GM11168 (cell line): ENCODE measurements at regions not wholly inside any gene's neighbourhood (a gene's known extent, or its start where the extent isn't known, plus 50 kb on each side); places are given as distances from the start of the nearest gene placed in this dataset.

Experiments
- in situ Hi-C: fragments of 300-500 bp; cut with MboI; formaldehyde crosslinking; loops from one replicate; pipeline ENCODE4 v1.12.0; 2022; ENCODE audit warnings: low sequenced_read_pairs; ENCODE audit not compliant: unreplicated experiment

DNA sequence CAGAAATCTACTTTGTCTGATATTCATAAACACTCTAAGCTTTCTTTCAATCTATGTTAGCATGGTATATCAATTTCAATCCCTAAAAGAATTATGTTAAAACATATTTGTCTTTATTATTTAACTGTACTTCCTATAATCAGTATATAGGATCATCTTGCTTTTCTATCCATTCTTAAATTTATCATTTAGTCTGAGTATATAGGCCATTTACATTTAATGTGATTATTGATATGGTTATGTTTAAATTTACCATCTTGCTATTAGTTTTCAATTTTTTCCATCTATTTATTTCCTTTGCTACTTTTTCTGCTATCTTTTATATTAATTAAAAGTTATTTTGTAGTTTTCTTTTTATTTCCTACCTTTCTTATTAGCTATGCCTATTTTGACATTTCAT, 174.8 kb upstream of the MBNL1 start:
- in situ Hi-C loops: no loop called here

DNA sequence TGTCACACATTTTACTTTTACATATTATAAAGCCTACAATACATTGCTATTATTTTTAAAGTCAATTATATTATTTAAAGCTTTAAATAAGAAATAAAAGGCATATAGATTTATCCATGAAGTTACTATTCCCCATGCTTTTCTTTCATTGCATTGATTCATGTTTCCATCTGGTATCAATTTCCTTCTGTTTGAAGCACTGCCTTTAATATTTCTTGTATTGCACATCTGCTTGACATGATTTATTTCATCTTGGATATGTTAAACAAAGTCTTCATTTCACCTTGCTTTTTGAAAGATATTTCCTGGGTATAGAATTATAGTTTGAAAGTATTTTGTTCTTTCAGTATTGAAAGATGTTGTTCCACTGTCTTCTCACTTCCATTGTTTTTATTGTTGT, 174.3 kb upstream of the MBNL1 start:
- in situ Hi-C loops: no loop called here

DNA sequence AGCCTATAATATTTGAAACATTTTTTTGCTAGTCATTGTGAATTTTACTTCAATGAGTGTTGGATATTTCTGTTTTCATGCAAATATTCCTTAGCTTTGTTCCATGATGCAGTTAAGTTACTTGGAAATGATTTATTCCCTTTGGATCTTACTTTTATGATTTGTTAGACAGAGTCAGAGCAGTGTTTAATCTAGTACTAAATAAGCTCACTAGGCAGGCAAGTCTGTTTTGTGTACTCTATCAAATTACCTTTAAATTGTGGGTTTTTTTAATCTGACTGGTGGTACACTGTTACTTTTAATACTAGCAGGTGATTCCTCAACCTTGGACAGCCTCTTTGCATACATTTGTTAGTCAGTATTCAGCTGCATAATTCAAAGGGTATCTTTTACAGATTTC, 173.3 kb upstream of the MBNL1 start:
- in situ Hi-C loops: no loop called here

DNA sequence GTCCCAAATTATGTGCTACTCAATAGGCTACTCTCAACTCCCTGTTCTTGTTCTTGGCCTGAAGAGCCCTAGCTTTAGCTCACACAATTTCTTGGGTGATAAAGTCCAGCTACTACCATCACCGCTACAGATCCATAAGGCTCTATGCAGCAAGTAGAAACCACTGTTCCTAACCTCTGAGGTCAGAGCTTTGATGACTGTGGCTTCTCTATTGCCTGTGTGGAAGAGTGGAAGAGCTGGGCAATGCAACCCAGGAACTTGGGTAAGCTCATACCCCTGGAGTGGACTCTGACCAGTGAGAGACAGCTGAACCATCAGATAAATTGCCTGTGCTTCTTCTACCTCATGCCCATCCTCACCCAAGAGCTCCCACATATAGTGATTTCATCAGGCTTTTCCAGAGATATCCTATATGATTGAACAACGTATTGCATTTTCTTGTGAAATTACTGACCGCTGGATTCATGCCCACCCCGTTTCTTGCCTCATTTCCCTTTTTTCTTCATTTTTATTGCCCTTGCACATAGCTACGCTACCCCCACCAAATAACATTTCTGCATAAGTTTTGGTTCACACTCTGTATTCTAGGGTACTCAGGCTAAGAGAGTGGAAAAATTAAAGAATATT, 172.3 kb upstream of the MBNL1 start:
- in situ Hi-C loops: no loop called here

DNA sequence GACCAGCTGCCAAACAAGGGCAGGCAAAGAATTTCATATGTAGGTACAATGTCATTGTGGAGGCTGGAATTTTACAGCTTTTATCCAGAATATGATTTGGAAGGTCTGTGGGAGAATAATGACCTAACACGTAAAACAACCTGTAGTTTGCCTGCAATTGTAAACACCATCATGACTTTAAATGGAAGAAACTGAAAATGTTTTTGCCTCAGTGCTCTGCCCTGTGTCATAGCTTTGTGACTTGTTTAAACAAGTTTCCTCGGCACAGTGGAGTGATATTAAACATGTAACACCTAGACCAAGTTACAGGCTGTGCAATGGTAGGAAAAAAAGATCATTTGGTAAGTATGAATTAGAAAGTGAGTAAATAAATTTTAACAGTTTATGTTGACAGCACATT, 171.6 kb upstream of the MBNL1 start:
- in situ Hi-C loops: no loop called here

DNA sequence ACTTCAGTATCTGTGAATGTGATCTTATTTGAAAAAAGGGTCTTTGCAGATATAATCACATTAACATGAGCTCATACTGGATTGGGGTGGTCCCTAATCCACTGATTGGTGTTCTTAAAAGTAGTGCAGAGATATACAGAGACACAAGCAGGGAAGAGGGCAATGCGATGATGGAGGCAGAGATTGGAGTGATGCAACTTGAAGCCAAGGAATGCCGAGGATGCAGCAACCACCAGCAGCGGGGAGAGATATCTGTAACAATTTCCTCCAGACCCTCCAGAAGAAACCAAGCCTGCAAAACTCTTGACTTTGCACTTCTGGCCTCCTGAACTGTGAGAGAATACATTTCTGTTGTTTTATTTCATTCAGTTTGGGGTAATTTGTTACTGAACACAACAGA, 171.0 kb upstream of the MBNL1 start:
- in situ Hi-C loops: no loop called here

DNA sequence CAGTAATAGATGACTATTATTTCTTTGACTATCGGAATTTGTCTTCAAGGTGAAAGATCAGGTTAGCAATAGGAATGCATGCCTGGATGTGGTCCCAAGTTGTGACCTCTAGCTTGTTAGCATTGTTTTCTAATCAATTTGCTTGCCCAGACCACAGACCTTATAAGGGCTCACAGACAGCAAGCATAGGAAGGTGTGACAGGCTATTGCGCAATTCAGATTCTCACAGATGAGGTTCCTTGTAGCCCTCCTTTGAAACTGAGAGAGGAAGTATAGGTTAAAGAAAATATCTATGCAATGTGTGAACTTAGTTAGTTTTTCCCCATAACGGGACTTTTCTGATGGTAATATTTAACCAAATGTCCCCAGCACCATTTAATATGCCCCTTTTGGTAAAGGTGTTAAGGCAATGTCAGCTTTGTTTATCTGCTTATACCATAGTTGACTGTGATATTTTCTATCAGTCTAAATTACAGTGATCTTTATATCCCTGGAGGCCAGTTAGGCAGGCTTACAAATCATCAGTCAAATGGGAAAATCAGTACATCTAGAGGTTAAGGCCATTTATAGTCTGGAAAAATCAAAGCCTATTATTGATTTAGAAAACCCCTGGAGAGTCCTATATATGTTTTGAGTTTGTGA, 168.1 kb upstream of the MBNL1 start:
- in situ Hi-C loops: no loop called here

DNA sequence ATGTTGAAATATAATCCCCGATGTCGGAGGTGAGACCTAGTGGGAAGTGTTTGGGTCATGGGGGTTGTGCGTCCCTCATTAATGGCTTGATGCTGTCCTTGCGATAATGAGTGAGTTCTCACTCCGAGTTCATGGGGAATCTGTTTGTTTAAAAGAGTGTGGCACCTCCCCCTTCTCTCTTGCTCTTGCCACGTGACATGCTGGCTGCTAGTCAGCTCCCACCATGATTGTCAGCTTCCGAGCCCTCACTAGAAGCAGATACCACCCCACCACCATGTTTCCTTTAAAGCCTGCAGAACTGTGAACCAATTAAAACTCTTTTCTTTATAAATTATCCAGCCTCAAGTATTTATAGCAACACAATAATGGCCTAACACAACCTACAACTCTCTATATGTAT, 166.3 kb upstream of the MBNL1 start:
- in situ Hi-C loops: no loop called here

DNA sequence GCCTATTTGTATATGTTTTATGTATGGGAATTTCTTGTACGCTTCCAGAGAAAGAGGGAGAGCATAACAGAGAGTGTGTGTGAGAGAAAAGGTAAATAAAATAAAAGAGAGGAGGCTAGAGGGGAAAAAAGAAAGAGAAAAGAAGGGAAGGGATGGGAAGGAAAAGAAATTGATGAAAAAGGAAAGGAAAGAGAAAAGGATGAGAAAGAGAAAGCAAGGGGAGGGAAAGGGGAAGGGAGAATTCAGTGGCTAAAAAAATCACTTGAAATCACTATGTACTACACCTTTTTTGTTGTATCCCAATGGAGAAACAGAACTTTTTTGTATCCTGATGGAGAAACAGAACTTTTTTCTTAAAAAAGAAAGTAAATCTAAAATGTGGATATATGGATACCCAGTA, 165.5 kb upstream of the MBNL1 start:
- in situ Hi-C loops: no loop called here

DNA sequence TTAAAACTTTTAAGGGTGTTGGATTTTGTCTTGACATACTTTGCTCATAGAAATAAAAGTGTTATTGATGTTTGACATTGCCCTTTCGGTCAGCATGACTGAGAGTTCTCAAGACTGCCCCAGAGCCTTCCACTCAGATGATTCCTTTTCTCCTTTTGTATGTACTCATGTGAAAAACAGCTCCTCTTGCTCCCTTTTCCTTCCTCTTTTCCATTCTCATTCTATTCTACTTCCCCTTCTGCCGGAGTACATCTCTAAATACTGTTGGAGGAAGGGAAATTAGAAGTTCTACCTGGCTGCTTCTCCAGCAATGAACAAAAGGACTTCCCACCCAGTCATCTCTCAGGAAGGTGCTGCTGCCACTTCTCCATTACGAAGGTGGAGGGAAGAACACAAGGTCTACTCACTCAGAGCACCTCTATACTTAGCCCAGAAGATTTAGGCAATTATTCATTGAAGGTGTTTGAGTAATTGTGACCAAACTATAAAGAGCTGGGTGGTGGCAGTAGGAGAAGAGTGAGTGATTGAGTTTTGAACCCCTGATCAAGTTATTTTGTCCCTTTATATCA, 163.8 kb upstream of the MBNL1 start:
- in situ Hi-C loops: no loop called here

DNA sequence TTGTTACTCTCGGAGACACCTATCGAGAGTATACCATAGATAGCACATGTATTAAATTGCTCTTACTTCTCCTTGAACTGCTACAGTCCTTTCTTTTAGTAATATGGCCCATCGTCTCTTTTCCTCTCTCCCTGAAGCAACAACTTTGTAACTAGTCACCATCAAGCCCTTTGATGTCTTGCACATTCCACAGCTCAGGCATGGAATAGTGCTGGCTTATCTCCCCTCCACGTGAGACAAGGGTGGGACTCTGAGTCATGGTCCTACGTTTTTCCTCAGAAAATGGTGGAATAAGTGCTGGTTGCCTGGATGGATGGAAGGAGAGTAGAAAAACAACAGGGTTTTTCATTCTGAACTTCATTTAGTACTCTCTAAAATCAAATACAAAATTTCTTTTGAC, 163.3 kb upstream of the MBNL1 start:
- in situ Hi-C loops: no loop called here

DNA sequence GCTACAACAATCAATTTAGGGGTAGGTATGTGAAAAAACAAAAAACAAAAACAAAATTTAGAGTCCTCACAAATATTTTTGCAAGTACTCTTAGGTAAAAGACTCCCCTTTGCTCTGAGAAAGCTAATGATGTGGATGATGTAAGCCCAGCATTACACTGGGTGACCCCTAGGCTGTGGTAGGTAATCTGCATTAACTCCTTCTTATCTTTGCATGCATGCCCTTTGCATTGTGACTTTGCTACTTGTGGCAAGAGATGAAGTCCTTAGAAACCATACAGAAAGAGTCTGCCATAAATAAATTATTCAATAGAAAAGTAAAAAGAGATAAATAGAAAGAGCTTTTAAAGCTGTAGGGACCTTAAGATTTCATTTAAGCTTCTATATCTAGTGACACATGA, 159.7 kb upstream of the MBNL1 start:
- in situ Hi-C loops: no loop called here

DNA sequence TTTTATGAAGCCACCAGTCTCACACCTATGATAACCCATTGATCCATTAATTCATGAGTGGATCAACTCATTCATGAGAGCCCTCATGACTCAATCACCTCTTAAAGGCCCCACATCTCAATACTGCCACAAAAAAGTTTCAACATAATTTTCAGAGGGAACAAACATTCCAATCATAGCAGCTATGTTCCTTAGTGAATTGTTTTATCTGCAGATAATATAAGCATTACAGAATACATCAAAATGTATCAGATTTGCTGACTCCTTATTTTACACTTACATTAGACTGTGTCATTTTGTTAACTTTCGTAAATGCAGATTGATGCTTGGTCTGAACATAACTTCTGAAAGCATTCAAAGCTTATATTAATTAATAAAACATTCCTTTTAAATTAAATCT, 155.3 kb upstream of the MBNL1 start:
- in situ Hi-C loops: no loop called here

DNA sequence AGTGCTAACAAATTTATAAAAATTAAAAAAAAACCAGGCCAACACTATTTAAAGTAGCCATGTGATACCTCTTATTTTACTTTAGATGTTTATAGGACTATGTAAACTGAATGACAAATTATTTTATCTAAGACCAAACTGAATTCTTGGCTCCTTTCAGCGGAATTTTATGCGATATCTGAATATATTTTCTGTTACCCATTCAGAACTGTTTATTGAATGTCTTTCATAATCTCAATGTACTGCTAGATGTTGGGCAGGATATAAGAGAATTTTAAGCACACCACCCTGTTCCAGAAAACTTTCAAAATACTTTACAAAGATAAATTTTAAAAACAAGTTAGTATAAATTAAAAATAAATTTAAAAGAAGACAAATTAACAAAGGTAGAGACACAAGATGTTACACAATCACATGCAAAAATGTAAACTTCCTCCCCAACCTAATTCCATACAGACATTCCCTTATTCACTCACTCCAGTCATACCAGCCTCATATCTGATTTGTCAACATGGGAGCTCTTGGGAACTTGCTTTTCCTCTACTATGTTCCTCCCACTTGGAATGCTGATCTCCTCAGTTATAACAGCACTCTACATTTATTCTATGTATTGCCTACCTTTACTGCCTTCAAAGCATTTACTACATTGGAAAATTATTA, 154.6 kb upstream of the MBNL1 start:
- in situ Hi-C loops: no loop called here

DNA sequence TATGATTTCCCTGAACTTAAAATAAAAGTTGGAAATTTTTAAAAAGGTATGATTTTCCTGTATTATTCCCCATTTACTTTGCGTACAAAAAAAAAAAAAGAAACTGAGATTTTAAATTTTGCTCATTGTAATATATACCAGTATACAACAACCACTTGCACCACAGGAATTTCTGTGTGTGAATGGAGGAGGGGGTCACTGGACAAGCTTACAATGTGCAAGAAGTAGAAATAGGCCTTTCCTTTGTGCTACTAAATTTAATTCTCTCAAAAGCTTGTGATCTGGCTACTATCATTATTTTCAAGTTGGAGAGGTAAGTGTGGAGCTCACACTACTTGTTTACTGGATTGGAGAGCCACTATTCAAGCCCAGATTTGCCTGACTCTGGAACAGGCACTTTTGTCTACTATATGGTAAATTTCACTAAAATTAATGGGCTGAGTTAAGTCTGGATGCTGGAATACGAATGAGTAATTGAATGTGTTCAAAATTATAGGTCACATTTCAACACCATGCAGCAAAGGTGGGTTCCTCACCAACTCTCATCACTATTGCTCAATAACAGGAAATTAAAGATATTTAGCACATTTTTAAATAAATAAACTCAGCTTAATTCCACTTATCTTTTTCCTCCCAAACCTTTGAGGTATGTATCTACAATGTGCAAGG, 148.0 kb upstream of the MBNL1 start:
- in situ Hi-C loops: no loop called here

DNA sequence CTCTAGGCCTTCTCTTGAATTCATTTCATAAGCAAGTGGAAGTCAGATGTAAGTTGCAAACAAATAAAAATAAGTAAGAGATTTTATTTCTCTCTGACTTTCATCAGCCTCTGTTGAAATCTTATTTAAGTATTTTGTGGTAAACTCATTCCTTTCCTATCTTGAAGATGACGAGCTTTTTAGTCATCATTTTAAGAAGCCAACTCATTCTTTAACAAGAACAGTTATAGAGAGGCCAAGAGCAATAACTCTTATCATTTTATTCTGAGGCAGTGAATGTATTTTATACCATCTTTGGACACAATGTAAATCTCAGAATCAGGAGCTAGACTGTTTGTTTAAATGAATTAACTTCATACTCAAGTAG, 147.5 kb upstream of the MBNL1 start:
- in situ Hi-C loops: no loop called here

DNA sequence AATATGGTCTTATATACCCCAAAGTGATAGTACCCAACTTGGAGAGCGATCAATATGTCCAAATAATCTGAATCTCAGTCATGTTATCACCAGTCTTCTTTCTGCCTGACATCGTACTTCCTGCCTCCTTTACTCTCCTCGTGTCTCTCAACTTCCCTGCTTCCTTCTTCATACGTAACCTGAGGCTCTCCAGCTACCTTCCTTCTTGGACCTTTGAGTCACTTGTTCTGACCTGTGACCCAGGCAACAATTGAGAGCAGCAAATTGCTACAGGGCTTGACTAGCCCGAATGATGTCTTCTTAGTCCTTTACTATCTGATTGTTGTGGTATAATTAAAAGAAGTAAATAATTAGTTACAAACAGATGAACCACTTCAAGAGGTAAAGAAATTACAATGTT, 145.9 kb upstream of the MBNL1 start:
- in situ Hi-C loops: no loop called here

DNA sequence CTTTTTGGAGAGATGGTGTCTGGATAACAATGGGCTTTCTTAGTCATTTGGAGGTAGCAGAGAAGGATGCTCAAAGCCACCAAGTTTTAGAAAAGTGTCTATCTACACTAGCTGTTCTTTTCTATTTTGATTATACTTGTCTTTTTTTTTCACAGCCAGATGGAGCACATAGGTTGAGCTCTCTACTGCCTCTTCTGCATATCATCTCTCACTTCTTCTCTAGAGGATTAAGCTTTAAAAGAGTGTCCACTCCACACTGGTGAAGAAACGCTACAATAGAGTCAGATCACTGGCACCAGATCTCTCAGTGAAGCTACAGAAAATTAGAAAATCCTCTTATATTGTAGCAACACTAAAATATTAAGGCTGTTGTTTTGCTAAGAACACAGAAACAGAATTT, 145.3 kb upstream of the MBNL1 start:
- in situ Hi-C loops: no loop called here

DNA sequence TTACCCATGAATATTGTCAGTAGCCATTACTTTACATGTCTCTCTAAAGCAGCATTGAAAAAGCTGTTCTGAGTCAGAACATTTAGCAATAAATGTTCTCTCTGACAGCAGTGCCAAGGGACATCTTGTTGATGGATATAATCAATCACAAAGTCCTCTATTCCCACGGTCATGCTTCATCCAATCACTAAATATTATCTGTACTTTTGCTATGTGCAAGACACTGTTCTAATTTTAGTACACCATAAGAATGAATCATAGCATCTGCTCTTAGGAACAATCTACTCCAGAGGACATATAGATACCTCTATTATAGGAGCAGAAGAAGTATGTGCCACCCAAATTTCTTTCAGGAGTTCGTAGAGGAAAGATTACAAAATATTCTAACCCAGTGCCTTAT, 142.5 kb upstream of the MBNL1 start:
- in situ Hi-C loops: no loop called here

DNA sequence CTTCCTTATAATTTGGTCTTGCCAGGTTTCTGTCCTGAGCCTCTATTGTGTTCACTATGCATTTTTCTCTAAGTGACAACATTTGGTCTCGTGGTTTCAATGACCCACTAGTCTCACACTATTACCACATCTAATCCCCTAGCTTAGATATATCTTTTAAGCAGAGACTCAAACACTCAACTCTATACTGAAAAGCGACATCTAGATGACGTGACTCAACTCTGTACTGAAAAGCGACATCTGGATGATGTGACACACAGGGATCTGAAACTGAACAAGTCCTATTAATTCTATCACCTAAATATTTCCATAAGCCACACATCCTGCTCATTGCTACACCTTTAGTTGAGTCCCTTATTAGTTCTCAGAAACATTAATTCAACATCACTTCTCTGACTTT, 141.7 kb upstream of the MBNL1 start:
- in situ Hi-C loops: no loop called here

DNA sequence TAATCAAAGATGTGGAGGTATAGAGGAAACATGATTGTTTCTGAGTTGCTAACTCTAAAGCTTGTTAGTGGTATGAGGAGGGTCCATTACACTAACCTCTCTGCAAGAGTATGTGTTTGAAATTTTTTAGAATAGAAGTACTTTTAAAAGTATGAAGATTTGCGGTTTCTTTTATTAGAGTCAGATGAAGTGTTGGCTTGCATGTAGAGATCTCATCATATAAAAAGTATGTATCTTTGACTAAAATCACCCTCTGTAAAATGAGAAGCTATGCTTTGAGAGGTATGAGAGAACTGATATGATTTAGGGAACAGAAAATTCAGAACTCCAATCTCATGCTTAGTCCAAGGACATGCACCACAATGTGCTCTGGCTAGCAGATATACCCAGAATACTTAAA, 140.4 kb upstream of the MBNL1 start:
- in situ Hi-C loops: no loop called here
